ENCODE measurements at regions not wholly inside any gene's neighbourhood (a gene's known extent, or its start where the extent isn't known, plus 50 kb on each side); places are given as distances from the start of the nearest gene placed in this dataset.

DNA sequence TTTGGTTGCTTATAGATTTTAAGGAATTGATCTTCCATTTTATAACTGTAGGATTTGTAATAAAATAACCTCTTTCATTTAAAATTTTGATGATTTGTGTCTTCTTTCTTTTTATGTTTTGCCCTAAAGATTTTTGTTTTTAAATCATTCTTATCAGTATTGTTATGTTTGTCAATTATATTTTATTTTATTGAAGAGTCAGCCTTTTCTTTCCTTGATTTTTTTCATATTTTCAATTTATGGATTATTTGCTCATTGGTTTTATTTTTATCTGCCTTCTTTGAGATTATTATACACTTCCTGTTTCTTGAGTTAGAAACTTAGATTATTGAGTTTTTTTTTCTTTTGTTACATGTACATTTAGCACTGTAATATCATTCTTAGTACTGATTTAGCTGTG is 233.4 kb upstream of the BRINP3 start:
- DNase-seq (ENCODE audit: low spot score in 2 of 2) = no peak
- Mint-ChIP-seq H3K9me3 (peaks cover 15% of the 10 kb centered on the region), H3K4me1 (no peaks in the 10 kb centered on the region), H3K36me3 (no peaks in the 10 kb centered on the region), H3K4me3 (no peak overlapping the region), H3K27ac (no peak overlapping the region)
- no peak for ATAC-seq

DNA sequence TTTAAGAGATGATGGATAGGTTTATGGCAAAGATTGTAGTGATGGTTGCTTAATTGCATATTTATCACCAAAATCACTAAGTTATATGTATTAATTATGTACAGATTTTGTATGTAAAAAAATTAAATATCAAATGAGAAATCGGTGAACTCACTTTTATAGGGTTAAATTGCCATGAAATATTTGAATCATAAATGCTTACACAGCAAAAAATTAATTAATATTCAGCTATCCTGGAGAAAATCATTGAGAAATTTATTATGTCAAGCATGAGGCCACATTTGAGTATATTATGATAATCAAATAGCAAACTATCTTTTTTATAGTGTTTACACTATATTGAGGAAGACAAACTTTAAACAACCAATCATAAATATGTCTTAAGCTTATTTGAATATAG is 239.4 kb upstream of the BRINP3 start:
- no peak overlapping the region for H3K4me3 Mint-ChIP-seq
- H3K9me3 Mint-ChIP-seq = peaks cover 20% of the 10 kb centered on the region
- ATAC-seq (no peak), DNase-seq (ENCODE audit: low spot score in 2 of 2) (no peak)
- no peak overlapping the region for H3K27ac Mint-ChIP-seq
- no peaks in the 10 kb centered on the region for H3K4me1 Mint-ChIP-seq
- H3K36me3 Mint-ChIP-seq = no peaks in the 10 kb centered on the region

- no peak for ATAC-seq
- Mint-ChIP-seq H3K27ac (no peak overlapping the region), H3K36me3 (no peaks in the 10 kb centered on the region), H3K4me3 (no peak overlapping the region), H3K4me1 (no peaks in the 10 kb centered on the region), H3K9me3 (no peaks in the 10 kb centered on the region)
- no peak for DNase-seq (ENCODE audit: low spot score in 2 of 2)
These were observed 259.4 kb upstream of the BRINP3 start for GRCh38 chr1:190736971-190737590.

DNA sequence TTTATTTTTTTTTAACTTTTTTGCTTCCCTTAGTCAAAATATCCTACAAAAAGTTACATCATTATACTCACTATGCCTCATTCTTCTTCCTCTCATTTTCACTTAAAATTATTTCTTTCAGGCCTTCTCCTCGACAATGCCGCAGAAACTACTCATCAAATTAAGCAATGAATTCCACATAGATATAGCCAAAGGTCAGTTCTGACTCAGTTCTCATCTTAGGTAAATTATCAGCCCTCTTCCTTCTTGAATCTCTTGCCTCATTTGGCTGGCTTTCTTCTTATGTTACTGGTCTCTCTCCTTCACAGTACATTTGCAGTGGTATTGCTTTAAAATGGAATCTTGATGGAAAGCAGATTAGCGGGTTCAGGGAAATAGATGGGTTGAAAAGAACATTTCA is 260.7 kb upstream of the BRINP3 start:
- DNase-seq (ENCODE audit: low spot score in 2 of 2) (no peak), ATAC-seq (no peak)
- H3K4me1 Mint-ChIP-seq = no peaks in the 10 kb centered on the region
- peaks cover 3% of the 10 kb centered on the region for H3K9me3 Mint-ChIP-seq
- H3K36me3 Mint-ChIP-seq = no peaks in the 10 kb centered on the region
- H3K27ac Mint-ChIP-seq = no peak overlapping the region
- H3K4me3 Mint-ChIP-seq = no peak overlapping the region

GRCh38 chr1:190739926-190740325 is 262.3 kb upstream of the BRINP3 start:
- ATAC-seq = no peak
- H3K9me3 Mint-ChIP-seq = peaks cover 11% of the 10 kb centered on the region
- no peaks in the 10 kb centered on the region for H3K4me1 Mint-ChIP-seq

DNA sequence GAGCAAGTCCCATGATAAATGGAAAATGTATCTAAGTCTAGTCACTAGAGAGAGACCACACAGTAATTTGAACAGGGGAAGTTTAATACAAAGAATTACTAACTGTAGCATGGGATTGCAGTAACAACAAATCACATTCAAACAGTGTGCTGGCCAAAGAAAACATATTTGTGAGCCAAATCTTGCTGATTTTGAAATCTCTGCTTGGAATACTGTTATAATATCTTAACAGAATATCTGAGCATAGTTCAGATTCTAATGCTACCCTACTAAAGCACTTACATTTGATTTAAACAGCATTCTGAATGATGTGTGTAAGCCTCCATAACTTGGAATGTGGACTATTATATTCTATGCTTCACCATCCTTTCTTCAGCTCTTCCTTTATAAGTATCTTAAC is 270.0 kb upstream of the BRINP3 start:
- ATAC-seq (no peak), DNase-seq (ENCODE audit: low spot score in 2 of 2) (no peak)
- peaks cover 11% of the 10 kb centered on the region for H3K9me3 Mint-ChIP-seq
- H3K4me1 Mint-ChIP-seq = no peaks in the 10 kb centered on the region
- H3K36me3 Mint-ChIP-seq = no peaks in the 10 kb centered on the region
- H3K4me3 Mint-ChIP-seq = no peak overlapping the region
- no peak overlapping the region for H3K27ac Mint-ChIP-seq

More at GRCh38 chr1:190739926-190740325, 262.3 kb upstream of the BRINP3 start:
- H3K27ac Mint-ChIP-seq = no peak overlapping the region
- no peak for DNase-seq (ENCODE audit: low spot score in 2 of 2)
- no peak overlapping the region for H3K4me3 Mint-ChIP-seq
- no peaks in the 10 kb centered on the region for H3K36me3 Mint-ChIP-seq

- Mint-ChIP-seq H3K36me3 (no peaks in the 10 kb centered on the region), H3K4me1 (no peaks in the 10 kb centered on the region), H3K9me3 (peaks cover 3% of the 10 kb centered on the region), H3K27ac (no peak overlapping the region), H3K4me3 (no peak overlapping the region)
- no peak for DNase-seq (ENCODE audit: low spot score in 2 of 2)
- ATAC-seq = no peak
These were observed 274.5 kb upstream of the BRINP3 start for GRCh38 chr1:190752131-190752530.

DNA sequence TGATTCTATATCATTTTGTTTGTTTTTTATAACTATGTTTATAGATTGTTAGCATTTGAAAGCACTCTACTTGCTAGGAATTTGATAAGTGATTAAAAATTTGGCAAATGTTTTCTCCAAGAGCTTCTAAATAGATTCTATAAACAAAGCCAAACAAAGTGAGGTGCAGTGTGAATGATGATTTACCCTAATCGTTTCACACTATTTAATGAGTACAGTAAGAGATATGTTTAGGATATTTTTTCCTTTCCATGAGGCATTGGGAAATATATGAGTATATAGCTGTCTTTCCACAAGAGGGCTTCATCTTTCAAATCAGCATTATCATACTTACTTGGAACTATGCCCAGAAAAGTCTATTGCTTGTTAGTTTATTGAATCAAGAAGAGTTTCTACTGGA is 277.0 kb upstream of the BRINP3 start:
- Mint-ChIP-seq H3K9me3 (peaks cover 6% of the 10 kb centered on the region), H3K36me3 (no peaks in the 10 kb centered on the region), H3K27ac (no peak overlapping the region), H3K4me3 (no peak overlapping the region), H3K4me1 (no peaks in the 10 kb centered on the region)
- DNase-seq (ENCODE audit: low spot score in 2 of 2) (no peak), ATAC-seq (no peak)

GRCh38 chr1:190759807-190760206 is 282.1 kb upstream of the BRINP3 start:
- ATAC-seq = no peak
- DNase-seq (ENCODE audit: low spot score in 2 of 2) = no peak
- no peak overlapping the region for H3K27ac Mint-ChIP-seq
- no peak overlapping the region for H3K4me3 Mint-ChIP-seq
- peaks cover 14% of the 10 kb centered on the region for H3K9me3 Mint-ChIP-seq
- no peaks in the 10 kb centered on the region for H3K36me3 Mint-ChIP-seq
- no peaks in the 10 kb centered on the region for H3K4me1 Mint-ChIP-seq

GRCh38 chr1:190762325-190762724 is 284.7 kb upstream of the BRINP3 start:
- Mint-ChIP-seq H3K4me1 (no peaks in the 10 kb centered on the region), H3K36me3 (no peaks in the 10 kb centered on the region), H3K27ac (no peak overlapping the region), H3K9me3 (peaks cover 14% of the 10 kb centered on the region), H3K4me3 (no peak overlapping the region)
- ATAC-seq = no peak
- no peak for DNase-seq (ENCODE audit: low spot score in 2 of 2)

DNA sequence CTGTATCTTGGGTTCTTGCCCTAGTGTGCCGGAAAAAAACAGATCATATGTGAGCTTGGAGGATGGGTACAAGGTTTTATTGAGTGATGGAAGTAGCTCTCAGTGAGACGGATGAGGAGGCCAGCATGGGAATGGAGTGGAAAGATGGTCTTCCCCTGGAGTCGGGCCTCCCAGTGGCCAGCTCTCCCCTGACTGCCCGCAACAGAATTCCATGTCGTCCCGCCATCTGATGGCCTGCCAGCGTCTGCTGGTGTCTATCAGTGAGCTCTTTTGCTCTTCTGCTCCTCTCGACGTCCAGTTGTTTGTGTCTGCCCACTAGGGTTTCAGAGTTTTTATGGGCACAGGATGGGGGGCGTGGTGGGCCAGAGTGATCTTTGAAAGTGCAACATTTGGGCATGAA is 315.2 kb upstream of the BRINP3 start:
- ATAC-seq = no peak
- Mint-ChIP-seq H3K4me3 (no peak overlapping the region), H3K27ac (no peak overlapping the region), H3K9me3 (peaks cover 3% of the 10 kb centered on the region), H3K4me1 (no peaks in the 10 kb centered on the region), H3K36me3 (no peaks in the 10 kb centered on the region)
- no peak for DNase-seq (ENCODE audit: low spot score in 2 of 2)

- peaks cover 32% of the 10 kb centered on the region for H3K9me3 Mint-ChIP-seq
- no peak overlapping the region for H3K27ac Mint-ChIP-seq
- ATAC-seq = no peak
- no peaks in the 10 kb centered on the region for H3K36me3 Mint-ChIP-seq
- H3K4me1 Mint-ChIP-seq = no peaks in the 10 kb centered on the region
- no peak overlapping the region for H3K4me3 Mint-ChIP-seq
- DNase-seq (ENCODE audit: low spot score in 2 of 2) = no peak
These were observed 330.0 kb upstream of the BRINP3 start for GRCh38 chr1:190807629-190808028.

DNA sequence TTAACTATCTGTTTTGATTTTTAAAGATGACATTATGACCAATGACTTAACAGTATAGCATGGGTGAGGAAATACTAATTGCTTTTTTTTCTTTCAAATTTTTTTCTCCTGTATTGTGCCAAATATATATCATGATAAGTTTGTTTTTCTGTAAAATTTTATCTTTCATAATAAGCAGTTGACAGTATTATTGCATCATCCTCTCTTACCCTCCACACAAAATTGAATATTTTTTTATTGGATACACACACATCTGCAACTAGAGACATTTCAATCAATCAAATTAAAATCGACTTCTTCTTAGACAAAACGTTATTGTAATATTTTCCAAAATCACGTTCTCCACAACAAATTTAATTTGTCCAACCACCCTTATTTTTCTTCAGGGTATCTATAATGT is 330.4 kb upstream of the BRINP3 start:
- Mint-ChIP-seq H3K36me3 (no peaks in the 10 kb centered on the region), H3K27ac (no peak overlapping the region), H3K4me3 (no peak overlapping the region), H3K9me3 (peaks cover 32% of the 10 kb centered on the region), H3K4me1 (no peaks in the 10 kb centered on the region)
- ATAC-seq = no peak
- DNase-seq (ENCODE audit: low spot score in 2 of 2) = no peak

DNA sequence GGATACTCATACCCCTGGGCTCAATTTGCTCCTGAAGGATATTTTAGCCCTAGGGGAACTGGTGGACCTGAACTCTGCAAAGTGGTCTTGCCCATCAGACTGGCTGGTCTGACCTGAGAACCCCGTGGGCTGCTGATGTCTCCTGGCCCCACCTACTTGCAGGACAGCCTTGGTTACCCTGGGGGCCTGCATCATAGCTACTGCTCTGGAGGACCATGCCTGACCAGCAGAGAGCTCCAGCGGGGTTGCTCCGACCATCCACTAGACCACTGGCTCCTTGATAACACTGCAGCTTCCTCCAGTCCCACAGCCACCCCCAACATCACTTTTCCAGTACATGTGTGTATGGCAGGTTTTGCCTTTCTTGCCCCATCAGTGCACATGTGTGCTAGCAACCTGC is 331.6 kb upstream of the BRINP3 start:
- DNase-seq (ENCODE audit: low spot score in 2 of 2) = no peak
- H3K9me3 Mint-ChIP-seq = peaks cover 32% of the 10 kb centered on the region

DNA sequence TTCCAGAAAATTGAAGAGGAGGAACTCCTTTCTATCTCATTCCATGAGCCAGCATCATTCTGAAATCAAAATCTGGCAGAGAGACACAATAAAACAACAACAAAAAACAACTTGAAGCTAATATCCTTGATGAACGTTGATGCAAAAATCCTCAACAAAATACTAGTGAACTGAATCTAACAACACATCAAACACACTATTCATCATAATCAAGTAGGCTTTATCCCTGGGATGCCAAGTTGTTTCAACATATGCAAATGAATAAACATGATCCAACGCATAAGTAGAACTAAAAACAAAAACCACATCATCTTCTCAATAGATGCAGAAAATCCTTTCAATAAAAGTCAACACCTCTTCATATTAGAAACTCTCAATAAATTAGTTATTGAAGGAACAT is 335.3 kb upstream of the BRINP3 start:
- Mint-ChIP-seq H3K36me3 (no peaks in the 10 kb centered on the region), H3K4me1 (no peaks in the 10 kb centered on the region), H3K4me3 (no peak overlapping the region), H3K9me3 (peaks cover 28% of the 10 kb centered on the region), H3K27ac (no peak overlapping the region)
- DNase-seq (ENCODE audit: low spot score in 2 of 2) (no peak), ATAC-seq (no peak)

More for the DNA sequence above, 331.6 kb upstream of the BRINP3 start:
- no peak overlapping the region for H3K27ac Mint-ChIP-seq
- H3K4me3 Mint-ChIP-seq = no peak overlapping the region
- no peaks in the 10 kb centered on the region for H3K36me3 Mint-ChIP-seq
- no peak for ATAC-seq
- no peaks in the 10 kb centered on the region for H3K4me1 Mint-ChIP-seq

DNA sequence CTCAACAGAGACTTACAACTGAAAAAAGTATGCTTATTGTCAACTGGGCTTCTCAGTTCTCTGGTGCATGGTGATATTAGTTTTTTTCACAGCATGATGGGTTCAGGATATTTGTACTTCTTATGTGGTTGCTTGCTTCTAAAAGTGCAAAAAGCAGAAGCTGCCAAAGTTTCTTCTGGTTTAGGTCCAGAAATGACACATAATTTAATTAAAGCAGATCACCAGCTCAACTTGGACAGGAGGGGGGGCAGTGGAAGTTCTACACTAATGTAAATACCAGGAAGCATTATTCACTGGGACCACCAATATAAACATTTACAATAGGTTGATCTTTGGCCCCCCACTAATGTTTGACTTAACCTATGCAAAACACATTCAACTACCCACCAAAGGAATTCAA is 354.8 kb upstream of the BRINP3 start:
- Mint-ChIP-seq H3K9me3 (peaks cover 9% of the 10 kb centered on the region), H3K27ac (no peak overlapping the region), H3K4me3 (no peak overlapping the region), H3K36me3 (no peaks in the 10 kb centered on the region), H3K4me1 (no peaks in the 10 kb centered on the region)
- ATAC-seq = no peak
- DNase-seq (ENCODE audit: low spot score in 2 of 2) = no peak

DNA sequence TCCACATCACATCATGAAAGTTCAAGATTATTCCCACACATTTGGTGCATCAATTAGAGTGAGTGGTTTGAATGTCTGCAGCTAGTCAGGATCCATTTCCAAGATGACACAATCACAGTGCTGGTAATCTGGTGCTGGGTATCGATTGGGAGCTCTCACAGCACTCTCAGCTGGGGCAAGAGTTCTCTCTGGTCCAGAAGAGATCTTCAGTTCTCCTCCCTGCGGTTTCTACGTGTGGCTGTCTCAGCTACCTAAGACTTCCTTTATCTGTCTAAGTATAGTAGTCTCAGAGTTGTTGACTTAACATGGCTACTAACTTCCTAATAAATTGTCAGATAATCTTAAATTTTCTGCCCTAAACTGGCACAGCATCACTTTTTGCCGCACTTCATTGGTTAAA is 358.0 kb upstream of the BRINP3 start:
- peaks cover 8% of the 10 kb centered on the region for H3K9me3 Mint-ChIP-seq
- no peak overlapping the region for H3K27ac Mint-ChIP-seq
- ATAC-seq (no peak), DNase-seq (ENCODE audit: low spot score in 2 of 2) (no peak)
- H3K4me3 Mint-ChIP-seq = no peak overlapping the region
- H3K36me3 Mint-ChIP-seq = no peaks in the 10 kb centered on the region
- H3K4me1 Mint-ChIP-seq = no peaks in the 10 kb centered on the region
